ENCODE measurements at regions not wholly inside any gene's neighbourhood (a gene's known extent, or its start where the extent isn't known, plus 50 kb on each side); places are given as distances from the start of the nearest gene placed in this dataset.

- DNase-seq, result no peak
These were observed 1462.8 kb upstream of the LRRTM1 start for GRCh38 chr2:81767187-81767912.

GRCh38 chr2:81747481-81748070, 1443.0 kb upstream of the LRRTM1 start:
- no peak for DNase-seq

- DNase-seq, result no peak
These were observed 1435.4 kb upstream of the LRRTM1 start for GRCh38 chr2:81739966-81740365.

- no peak for DNase-seq
These were observed 1430.4 kb upstream of the LRRTM1 start for GRCh38 chr2:81734981-81735380.

GRCh38 chr2:81714817-81715216, 1410.3 kb upstream of the LRRTM1 start:
- DNase-seq, result no peak

GRCh38 chr2:81706856-81707255, 1402.3 kb upstream of the LRRTM1 start:
- DNase-seq, result no peak

GRCh38 chr2:81703831-81704230, 1399.3 kb upstream of the LRRTM1 start:
- DNase-seq, result no peak

GRCh38 chr2:81692566-81692965, 1388.0 kb upstream of the LRRTM1 start:
- DNase-seq, result no peak

- no peak for DNase-seq
These were observed 1371.1 kb upstream of the LRRTM1 start for GRCh38 chr2:81675641-81676040.

- no peak for DNase-seq
These were observed 1368.4 kb upstream of the LRRTM1 start for GRCh38 chr2:81672923-81673322.

- no peak for DNase-seq
These were observed 1368.0 kb upstream of the LRRTM1 start for GRCh38 chr2:81672516-81672915.

- DNase-seq, result no peak
These were observed 1366.3 kb upstream of the LRRTM1 start for GRCh38 chr2:81670885-81671284.

GRCh38 chr2:81661081-81661480, 1356.5 kb upstream of the LRRTM1 start:
- no peak for DNase-seq

- DNase-seq, result no peak
These were observed 1353.7 kb upstream of the LRRTM1 start for GRCh38 chr2:81658227-81658626.

- DNase-seq, result no peak
These were observed 1345.8 kb upstream of the LRRTM1 start for GRCh38 chr2:81650048-81650971.

- no peak for DNase-seq
These were observed 1344.3 kb upstream of the LRRTM1 start for GRCh38 chr2:81648806-81649205.

GRCh38 chr2:81648370-81648769, 1343.8 kb upstream of the LRRTM1 start:
- no peak for DNase-seq

GRCh38 chr2:81647715-81648230, 1343.2 kb upstream of the LRRTM1 start:
- DNase-seq, result no peak

GRCh38 chr2:81645745-81646301, 1341.3 kb upstream of the LRRTM1 start:
- no peak for DNase-seq

- DNase-seq, result no peak
These were observed 1339.6 kb upstream of the LRRTM1 start for GRCh38 chr2:81644189-81644588.

- DNase-seq, result no peak
These were observed 1320.3 kb upstream of the LRRTM1 start for GRCh38 chr2:81624825-81625224.

- DNase-seq, result no peak
These were observed 1295.5 kb upstream of the LRRTM1 start for GRCh38 chr2:81600088-81600487.

- no peak for DNase-seq
These were observed 1293.9 kb upstream of the LRRTM1 start for GRCh38 chr2:81598453-81598852.

Data from NCI-H1694 (cell line).